ENCODE measurements at regions not wholly inside any gene's neighbourhood (a gene's known extent, or its start where the extent isn't known, plus 50 kb on each side); places are given as distances from the start of the nearest gene placed in this dataset.

GRCh38 chr5:144566747-144567420, 396.2 kb downstream of the KCTD16 start:
- H3K9me3 Mint-ChIP-seq (ENCODE audit: unreplicated experiment), result peaks cover 19% of the 10 kb centered on the region
- no peak overlapping the region for H3K27ac Mint-ChIP-seq (ENCODE audit: unreplicated experiment)
- no peak for DNase-seq (ENCODE audit: extremely low spot score, unreplicated experiment)
- no peak for TF ChIP-seq CTCF (IDR thresholded peaks at IDR 0.05)
- no peaks in the 10 kb centered on the region for H3K36me3 Mint-ChIP-seq (ENCODE audit: unreplicated experiment)
- H3K4me3 Mint-ChIP-seq (ENCODE audit: unreplicated experiment), result no peak overlapping the region
- H3K4me1 Mint-ChIP-seq (ENCODE audit: unreplicated experiment), result no peaks in the 10 kb centered on the region
- no peaks in the 10 kb centered on the region for H3K27me3 Mint-ChIP-seq (ENCODE audit: unreplicated experiment)

GRCh38 chr5:144549580-144549979, 378.9 kb downstream of the KCTD16 start:
- H3K36me3 Mint-ChIP-seq (ENCODE audit: unreplicated experiment), result no peaks in the 10 kb centered on the region
- H3K27ac Mint-ChIP-seq (ENCODE audit: unreplicated experiment), result no peak overlapping the region
- no peak for TF ChIP-seq CTCF (IDR thresholded peaks at IDR 0.05)
- H3K27me3 Mint-ChIP-seq (ENCODE audit: unreplicated experiment), result no peaks in the 10 kb centered on the region
- peaks cover 7% of the 10 kb centered on the region for H3K9me3 Mint-ChIP-seq (ENCODE audit: unreplicated experiment)
- H3K4me3 Mint-ChIP-seq (ENCODE audit: unreplicated experiment), result no peak overlapping the region
- no peak for DNase-seq (ENCODE audit: extremely low spot score, unreplicated experiment)
- H3K4me1 Mint-ChIP-seq (ENCODE audit: unreplicated experiment), result no peaks in the 10 kb centered on the region

GRCh38 chr5:144548936-144549335, 378.3 kb downstream of the KCTD16 start:
- DNase-seq (ENCODE audit: extremely low spot score, unreplicated experiment), result no peak
- Mint-ChIP-seq H3K36me3 (ENCODE audit: unreplicated experiment) (no peaks in the 10 kb centered on the region), H3K4me1 (ENCODE audit: unreplicated experiment) (no peaks in the 10 kb centered on the region), H3K4me3 (ENCODE audit: unreplicated experiment) (no peak overlapping the region), H3K27me3 (ENCODE audit: unreplicated experiment) (no peaks in the 10 kb centered on the region), H3K27ac (ENCODE audit: unreplicated experiment) (no peak overlapping the region), H3K9me3 (ENCODE audit: unreplicated experiment) (peaks cover 5% of the 10 kb centered on the region)
- no peak for TF ChIP-seq CTCF (IDR thresholded peaks at IDR 0.05)

GRCh38 chr5:144547098-144547499, 376.4 kb downstream of the KCTD16 start:
- Mint-ChIP-seq H3K4me1 (ENCODE audit: unreplicated experiment) (no peaks in the 10 kb centered on the region), H3K4me3 (ENCODE audit: unreplicated experiment) (no peak overlapping the region), H3K36me3 (ENCODE audit: unreplicated experiment) (no peaks in the 10 kb centered on the region), H3K27ac (ENCODE audit: unreplicated experiment) (no peak overlapping the region), H3K27me3 (ENCODE audit: unreplicated experiment) (no peaks in the 10 kb centered on the region), H3K9me3 (ENCODE audit: unreplicated experiment) (peaks cover 5% of the 10 kb centered on the region)
- DNase-seq (ENCODE audit: extremely low spot score, unreplicated experiment), result no peak
- no peak for TF ChIP-seq CTCF (IDR thresholded peaks at IDR 0.05)

- TF ChIP-seq CTCF (IDR thresholded peaks at IDR 0.05), result no peak
- no peak overlapping the region for H3K4me3 Mint-ChIP-seq (ENCODE audit: unreplicated experiment)
Measured at GRCh38 chr5:144538845-144539244, 368.2 kb downstream of the KCTD16 start.

More at GRCh38 chr5:144538845-144539244, 368.2 kb downstream of the KCTD16 start:
- Mint-ChIP-seq H3K36me3 (ENCODE audit: unreplicated experiment) (no peaks in the 10 kb centered on the region), H3K9me3 (ENCODE audit: unreplicated experiment) (peaks cover 4% of the 10 kb centered on the region), H3K27me3 (ENCODE audit: unreplicated experiment) (no peaks in the 10 kb centered on the region), H3K27ac (ENCODE audit: unreplicated experiment) (no peak overlapping the region), H3K4me1 (ENCODE audit: unreplicated experiment) (no peaks in the 10 kb centered on the region)
- DNase-seq (ENCODE audit: extremely low spot score, unreplicated experiment), result no peak
